MM.1S (cell line): ENCODE measurements at regions not wholly inside any gene's neighbourhood (a gene's known extent, or its start where the extent isn't known, plus 50 kb on each side); places are given as distances from the start of the nearest gene placed in this dataset.

ENCODE experiments used
- DNase-seq: peaks from one replicate; pipeline ENCODE4 v3.0.0-alpha.2; 2015
- H2AFZ ChIP-seq: fragments of 300-600 bp; sonication (generic); 2 replicates; pipeline ENCODE4 v1.6.0; 2016; ENCODE audit warnings: antibody characterized with exemption, low read length
- H3F3A ChIP-seq: fragments of 300-600 bp; sonication (generic); 2 replicates; pipeline ENCODE4 v1.6.1; 2016; ENCODE audit warnings: mild to moderate bottlenecking, antibody characterized with exemption, low read length, moderate library complexity, mixed read lengths; ENCODE audit not compliant: insufficient read depth
- H3K27ac ChIP-seq: fragments of 300-600 bp; sonication (generic); 2 replicates; pipeline ENCODE4 v1.5.1; 2016; ENCODE audit warnings: mild to moderate bottlenecking, low read length
- H3K27me3 ChIP-seq: fragments of 300-600 bp; sonication (generic); replicated peaks from 2 replicates; pipeline ENCODE4 v1.6.0; 2016; ENCODE audit warnings: low read length; ENCODE audit not compliant: insufficient read depth
- H3K36me3 ChIP-seq: fragments of 300-600 bp; sonication (generic); replicated peaks from 2 replicates; pipeline ENCODE4 v1.6.1; 2016; ENCODE audit warnings: mild to moderate bottlenecking, low read length, mixed read lengths; ENCODE audit not compliant: insufficient read depth
- H3K4me1 ChIP-seq: fragments of 300-600 bp; sonication (generic); 2 replicates; pipeline ENCODE4 v1.6.1; 2016; ENCODE audit warnings: low read length, mixed read lengths
- H3K4me2 ChIP-seq: fragments of 300-600 bp; sonication (generic); 2 replicates; pipeline ENCODE4 v1.6.0; 2016; ENCODE audit warnings: low read depth, low read length
- H3K4me3 ChIP-seq: fragments of 300-600 bp; sonication (generic); 2 replicates; pipeline ENCODE4 v1.5.1; 2016; ENCODE audit warnings: low read length, mixed read lengths
- H3K79me2 ChIP-seq: fragments of 300-600 bp; sonication (generic); 2 replicates; pipeline ENCODE4 v1.6.1; 2016; ENCODE audit warnings: mixed run types, low read length, mixed read lengths
- H3K9ac ChIP-seq: fragments of 300-600 bp; sonication (generic); 2 replicates; pipeline ENCODE4 v1.6.1; 2016; ENCODE audit warnings: low read length, mixed read lengths
- H3K9me2 ChIP-seq: fragments of 300-600 bp; sonication (generic); replicated peaks from 2 replicates; pipeline ENCODE4 v1.6.1; 2016; ENCODE audit warnings: mild to moderate bottlenecking, low read length, mixed read lengths; ENCODE audit not compliant: insufficient read depth
- H3K9me3 ChIP-seq: fragments of 300-600 bp; sonication (generic); replicated peaks from 2 replicates; pipeline ENCODE4 v1.6.1; 2016; ENCODE audit warnings: mild to moderate bottlenecking, low read length, mixed read lengths; ENCODE audit not compliant: insufficient read depth
- H4K20me1 ChIP-seq: fragments of 300-600 bp; sonication (generic); 2 replicates; pipeline ENCODE4 v1.6.1; 2016; ENCODE audit warnings: mild to moderate bottlenecking, low read length, moderate library complexity, mixed read lengths; ENCODE audit not compliant: insufficient read depth
- EZH2 ChIP-seq: fragments of 300-600 bp; sonication (generic); optimal IDR thresholded peaks from 2 replicates; pipeline ENCODE3; 2017; ENCODE audit warnings: low read depth, mild to moderate bottlenecking, antibody characterized with exemption, low read length, mixed read lengths
- EZH2phosphoT487 ChIP-seq: fragments of 300-600 bp; sonication (generic); IDR thresholded peaks from 2 replicates; pipeline ENCODE4 v1.6.1; 2018; ENCODE audit warnings: antibody characterized with exemption, low read length
- TF ChIP-seq, protein P1 (sequence below): fragments of 300-600 bp; sonication (generic); IDR thresholded peaks from 2 replicates; pipeline ENCODE4 v1.5.1; 2016; ENCODE audit warnings: antibody characterized with exemption, low read length, mixed read lengths

DNA sequence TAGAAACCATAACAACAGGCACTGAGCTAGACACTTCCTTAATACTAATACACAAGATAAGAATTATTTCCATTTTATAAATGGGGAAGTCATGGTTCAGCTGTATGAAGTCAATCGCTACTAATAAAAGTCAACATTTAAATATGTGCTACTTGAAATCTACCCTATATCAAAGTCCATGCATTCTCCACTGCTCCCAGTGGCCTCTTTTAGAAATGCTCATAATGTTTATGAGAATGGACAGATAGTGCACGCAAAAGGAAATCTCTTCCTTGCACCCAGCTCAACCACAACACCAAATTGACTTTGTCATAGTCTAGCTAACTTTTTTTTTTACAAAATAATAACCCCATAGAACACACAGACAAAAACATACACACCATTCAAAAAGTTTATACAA is 281.7 kb upstream of the CXADR start:
- Histone ChIP-seq H3K4me1 (no peaks in the 10 kb centered on the region), H2AFZ (no peak overlapping the region), H3K4me2 (no peak overlapping the region), H3K9me3 (no peaks in the 10 kb centered on the region), H3K79me2 (no peaks in the 10 kb centered on the region), H4K20me1 (no peaks in the 10 kb centered on the region), H3K27ac (no peak overlapping the region), H3K9ac (no peak overlapping the region), H3F3A (no peaks in the 10 kb centered on the region), H3K4me3 (no peak overlapping the region), H3K27me3 (no peaks in the 10 kb centered on the region), H3K9me2 (no peaks in the 10 kb centered on the region), H3K36me3 (no peaks in the 10 kb centered on the region)
- TF ChIP-seq EZH2 (no peak), EZH2phosphoT487 (no peak)
- TF ChIP-seq, protein P1, sequence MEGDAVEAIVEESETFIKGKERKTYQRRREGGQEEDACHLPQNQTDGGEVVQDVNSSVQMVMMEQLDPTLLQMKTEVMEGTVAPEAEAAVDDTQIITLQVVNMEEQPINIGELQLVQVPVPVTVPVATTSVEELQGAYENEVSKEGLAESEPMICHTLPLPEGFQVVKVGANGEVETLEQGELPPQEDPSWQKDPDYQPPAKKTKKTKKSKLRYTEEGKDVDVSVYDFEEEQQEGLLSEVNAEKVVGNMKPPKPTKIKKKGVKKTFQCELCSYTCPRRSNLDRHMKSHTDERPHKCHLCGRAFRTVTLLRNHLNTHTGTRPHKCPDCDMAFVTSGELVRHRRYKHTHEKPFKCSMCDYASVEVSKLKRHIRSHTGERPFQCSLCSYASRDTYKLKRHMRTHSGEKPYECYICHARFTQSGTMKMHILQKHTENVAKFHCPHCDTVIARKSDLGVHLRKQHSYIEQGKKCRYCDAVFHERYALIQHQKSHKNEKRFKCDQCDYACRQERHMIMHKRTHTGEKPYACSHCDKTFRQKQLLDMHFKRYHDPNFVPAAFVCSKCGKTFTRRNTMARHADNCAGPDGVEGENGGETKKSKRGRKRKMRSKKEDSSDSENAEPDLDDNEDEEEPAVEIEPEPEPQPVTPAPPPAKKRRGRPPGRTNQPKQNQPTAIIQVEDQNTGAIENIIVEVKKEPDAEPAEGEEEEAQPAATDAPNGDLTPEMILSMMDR, result no peak
- no peak for DNase-seq

DNA sequence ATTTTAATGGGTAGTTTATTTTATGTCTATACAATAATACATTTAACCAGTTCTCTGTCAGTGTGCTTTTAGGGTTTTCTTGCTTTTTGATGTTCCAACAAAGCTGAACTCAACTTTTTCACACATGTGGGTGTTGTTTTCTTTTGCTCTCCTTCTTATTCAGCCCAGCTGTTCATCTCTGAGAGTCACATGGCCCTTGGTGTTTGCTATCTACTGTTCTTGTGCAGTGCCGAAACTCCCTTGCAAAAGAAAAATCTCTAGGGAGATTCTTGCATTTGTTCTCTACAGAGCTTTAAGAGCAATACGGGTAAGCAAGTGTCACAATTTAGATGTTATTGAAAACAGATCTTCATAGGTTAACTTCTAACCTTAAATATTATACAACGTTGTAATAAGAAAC is 281.1 kb upstream of the CXADR start:
- H3K36me3 ChIP-seq, result no peaks in the 10 kb centered on the region
- H3K4me1 ChIP-seq, result no peaks in the 10 kb centered on the region
- no peaks in the 10 kb centered on the region for H3K9me2 ChIP-seq
- no peak overlapping the region for H3K9ac ChIP-seq
- no peak overlapping the region for H3K4me2 ChIP-seq
- no peak for DNase-seq
- no peaks in the 10 kb centered on the region for H3F3A ChIP-seq
- H3K9me3 ChIP-seq, result no peaks in the 10 kb centered on the region
- H3K4me3 ChIP-seq, result no peak overlapping the region
- no peaks in the 10 kb centered on the region for H3K79me2 ChIP-seq
- TF ChIP-seq EZH2, result no peak
- no peak for TF ChIP-seq EZH2phosphoT487
- TF ChIP-seq, protein P1, result no peak
- H4K20me1 ChIP-seq, result no peaks in the 10 kb centered on the region
- no peaks in the 10 kb centered on the region for H3K27me3 ChIP-seq
- H3K27ac ChIP-seq, result no peak overlapping the region
- H2AFZ ChIP-seq, result no peak overlapping the region

DNA sequence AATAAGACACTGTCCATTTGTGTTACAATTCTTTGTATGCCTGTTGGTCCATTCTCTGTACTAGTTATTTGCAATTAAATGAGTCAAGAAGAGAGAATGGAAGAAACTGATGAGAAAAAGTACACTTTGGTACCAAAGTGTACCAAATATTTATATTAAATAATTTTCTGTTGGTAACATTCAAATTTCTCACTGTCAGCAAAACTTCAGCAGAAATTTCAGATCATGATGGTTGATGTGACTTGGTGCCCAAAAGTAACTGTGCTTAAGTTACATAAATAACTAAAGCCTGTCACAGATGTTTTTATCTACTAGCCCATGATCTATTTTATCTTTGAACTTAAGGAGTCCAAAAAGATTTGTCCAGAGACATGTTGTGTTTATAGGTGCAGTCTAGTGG is 274.4 kb upstream of the CXADR start:
- Histone ChIP-seq H3K79me2 (no peaks in the 10 kb centered on the region), H3K27me3 (no peaks in the 10 kb centered on the region), H4K20me1 (no peaks in the 10 kb centered on the region), H2AFZ (no peak overlapping the region), H3K9me2 (no peaks in the 10 kb centered on the region), H3K4me1 (no peaks in the 10 kb centered on the region), H3K4me2 (no peak overlapping the region), H3K27ac (no peak overlapping the region), H3K4me3 (no peak overlapping the region), H3K9ac (no peak overlapping the region), H3K36me3 (no peaks in the 10 kb centered on the region), H3F3A (no peaks in the 10 kb centered on the region), H3K9me3 (no peaks in the 10 kb centered on the region)
- DNase-seq, result no peak
- TF ChIP-seq, protein P1, result no peak
- TF ChIP-seq EZH2phosphoT487, result no peak
- TF ChIP-seq EZH2, result no peak
